Stromal cell of bone marrow (primary cell): ENCODE measurements at regions not wholly inside any gene's neighbourhood (a gene's known extent, or its start where the extent isn't known, plus 50 kb on each side); places are given as distances from the start of the nearest gene placed in this dataset.
"Not testable (repeated sequence)": the region's sequence is repeated elsewhere in the genome, so short reads cannot be mapped to it uniquely, and the experiment has no call there.

Source experiments
- DNase-seq: peaks from one replicate; pipeline ENCODE4 v3.0.0-alpha.2; 2012; ENCODE audit warnings: low read depth

GRCh38 chr4:4913628-4914027 lies 54.2 kb downstream of the MSX1 start:
- DNase-seq: no peak

GRCh38 chr4:4914059-4914820 lies 54.8 kb downstream of the MSX1 start:
- DNase-seq: peak; percentile 63

- DNase-seq: no peak
Measured at GRCh38 chr4:4914965-4915845, 55.7 kb downstream of the MSX1 start.

- no peak for DNase-seq
Measured at GRCh38 chr4:4918067-4918466, 58.6 kb downstream of the MSX1 start.

- DNase-seq: peak; percentile 32
Measured at GRCh38 chr4:4919927-4920326, 60.5 kb downstream of the MSX1 start.

GRCh38 chr4:4921077-4921476 lies 61.6 kb downstream of the MSX1 start:
- DNase-seq: no peak

GRCh38 chr4:4922441-4922840 lies 63.0 kb downstream of the MSX1 start:
- DNase-seq: no peak

- DNase-seq: no peak
Measured at GRCh38 chr4:4923201-4923600, 63.7 kb downstream of the MSX1 start.

- no peak for DNase-seq
Measured at GRCh38 chr4:4930677-4931076, 71.2 kb downstream of the MSX1 start.

GRCh38 chr4:4935974-4936373 lies 76.5 kb downstream of the MSX1 start:
- DNase-seq: no peak

- no peak for DNase-seq
Measured at GRCh38 chr4:4937926-4938325, 78.5 kb downstream of the MSX1 start.

- DNase-seq: no peak
Measured at GRCh38 chr4:4941751-4942150, 77.5 kb downstream of the CYTL1 start.

- DNase-seq: no peak
Measured at GRCh38 chr4:4942658-4943057, 76.6 kb downstream of the CYTL1 start.

GRCh38 chr4:4945021-4945420 lies 74.2 kb downstream of the CYTL1 start:
- DNase-seq: no peak

GRCh38 chr4:4945829-4946228 lies 73.4 kb downstream of the CYTL1 start:
- no peak for DNase-seq

- no peak for DNase-seq
Measured at GRCh38 chr4:4946416-4946815, 72.8 kb downstream of the CYTL1 start.

- DNase-seq: no peak
Measured at GRCh38 chr4:4947721-4948120, 71.5 kb downstream of the CYTL1 start.

- no peak for DNase-seq
Measured at GRCh38 chr4:4948370-4948769, 70.9 kb downstream of the CYTL1 start.

GRCh38 chr4:4950561-4951290 lies 68.5 kb downstream of the CYTL1 start:
- DNase-seq: no peak

- no peak for DNase-seq
Measured at GRCh38 chr4:4952273-4952672, 67.0 kb downstream of the CYTL1 start.

GRCh38 chr4:4959344-4960074 lies 59.7 kb downstream of the CYTL1 start:
- DNase-seq: not testable (repeated sequence)

GRCh38 chr4:4960574-4960973 lies 58.7 kb downstream of the CYTL1 start:
- DNase-seq: no peak
